GM21529 (cell line): ENCODE measurements at regions not wholly inside any gene's neighbourhood (a gene's known extent, or its start where the extent isn't known, plus 50 kb on each side); places are given as distances from the start of the nearest gene placed in this dataset.

Experiments used
- ATAC-seq: cut with Tn5 transposase; IDR thresholded peaks from one replicate; pipeline ENCODE4 v1.9.1; 2021; ENCODE audit not compliant: unreplicated experiment

DNA sequence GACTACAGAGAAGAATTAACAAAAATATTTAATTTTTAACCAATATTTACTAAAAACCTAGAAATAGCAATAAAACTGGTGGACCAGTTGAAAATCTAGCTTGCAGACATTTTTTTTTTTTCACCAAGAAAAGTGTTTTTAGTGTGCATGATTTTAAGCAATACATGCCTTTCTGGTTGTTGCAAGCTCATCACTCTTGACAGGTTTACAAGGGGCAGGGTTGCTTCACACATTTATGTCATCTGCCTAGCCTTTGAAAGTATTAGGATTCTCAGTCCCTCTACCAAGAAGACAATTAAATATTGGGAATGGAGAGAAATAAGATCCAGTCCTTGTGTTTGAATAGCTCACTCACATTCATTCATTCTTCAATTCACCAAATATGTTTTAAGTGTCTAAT is 53.8 kb upstream of the LYPLAL1 start:
- ATAC-seq, result no peak

DNA sequence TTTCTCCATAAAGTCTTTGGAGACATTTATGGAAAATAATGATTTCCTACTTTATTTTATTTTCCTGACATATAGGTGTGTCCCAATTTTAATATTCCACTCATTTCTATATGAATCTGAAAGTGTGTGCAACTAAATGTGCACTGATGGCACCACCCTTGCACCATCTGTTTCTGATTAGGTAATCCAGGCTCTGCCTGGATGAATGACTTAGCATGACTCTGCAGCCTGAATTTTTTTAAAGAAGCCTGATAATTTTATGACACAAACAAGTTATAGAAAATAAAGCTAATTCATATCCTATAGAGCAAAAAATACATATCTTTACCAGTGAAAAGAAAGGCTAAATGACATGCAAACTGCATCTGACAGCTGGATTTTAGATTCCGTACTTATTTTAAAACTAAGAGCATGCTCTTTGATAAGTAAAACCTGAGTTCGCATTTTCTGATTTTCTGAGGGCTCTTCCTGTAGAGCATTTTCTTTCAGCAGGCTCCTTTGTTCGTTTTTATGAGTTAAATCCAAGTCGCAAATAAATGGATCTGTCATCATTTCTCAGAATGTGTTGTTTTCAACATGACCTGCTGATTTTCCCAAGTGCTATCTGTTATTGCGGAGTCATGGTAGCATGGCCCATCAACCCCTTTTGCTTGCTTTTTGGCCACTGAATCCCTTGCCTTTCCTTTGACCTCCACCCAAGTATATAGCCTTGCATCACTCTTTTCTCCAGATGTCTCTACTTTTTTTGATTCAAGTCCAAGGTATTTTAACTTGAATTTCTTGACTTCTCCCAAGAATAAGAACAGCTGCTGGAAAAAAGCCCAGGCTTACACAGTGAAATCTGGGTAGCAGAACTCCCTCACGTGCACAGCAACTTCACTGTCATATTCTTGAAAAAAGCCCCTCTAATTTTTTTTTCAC is 52.8 kb upstream of the LYPLAL1 start:
- no peak for ATAC-seq

GRCh38 chr1:219121679-219122078 is 52.0 kb upstream of the LYPLAL1 start:
- no peak for ATAC-seq

DNA sequence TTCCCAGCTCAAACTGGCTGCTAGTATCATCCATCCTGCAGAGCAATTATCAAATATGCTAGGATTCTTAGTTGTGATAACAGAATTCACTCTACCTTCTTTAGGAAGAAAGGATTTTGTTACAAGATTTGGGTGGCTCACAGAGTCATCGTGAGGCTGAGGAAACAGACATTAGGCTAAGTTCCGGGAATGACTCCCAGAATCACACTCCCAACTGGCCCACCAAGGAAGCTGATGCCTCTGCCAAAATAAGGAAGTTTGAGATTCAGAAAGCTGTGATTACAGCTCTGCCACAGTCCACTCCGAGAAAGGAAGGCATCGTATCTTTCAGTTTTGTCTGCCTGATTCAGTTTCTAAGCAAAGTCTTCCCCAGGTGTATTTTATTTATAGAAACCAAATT is 50.6 kb upstream of the LYPLAL1 start:
- ATAC-seq, result no peak
